GM18951 (cell line): ENCODE measurements at regions not wholly inside any gene's neighbourhood (a gene's known extent, or its start where the extent isn't known, plus 50 kb on each side); places are given as distances from the start of the nearest gene placed in this dataset.
"Not testable (repeated sequence)": the region's sequence is repeated elsewhere in the genome, so short reads cannot be mapped to it uniquely, and the experiment has no call there.

ENCODE experiments used
- POLR2A ChIP-seq: IDR thresholded peaks from 4 replicates; pipeline ENCODE4 v1.6.1; 2011; ENCODE audit warnings: mild to moderate bottlenecking; ENCODE audit not compliant: insufficient read length, insufficient read depth; ENCODE audit errors: extremely low read depth
- in situ Hi-C: fragments of 300-500 bp; cut with MboI; formaldehyde crosslinking; loops from one replicate; pipeline ENCODE4 v1.12.0; 2022; ENCODE audit warnings: low sequenced_read_pairs, mixed read lengths, inconsistent platforms; ENCODE audit not compliant: unreplicated experiment

DNA sequence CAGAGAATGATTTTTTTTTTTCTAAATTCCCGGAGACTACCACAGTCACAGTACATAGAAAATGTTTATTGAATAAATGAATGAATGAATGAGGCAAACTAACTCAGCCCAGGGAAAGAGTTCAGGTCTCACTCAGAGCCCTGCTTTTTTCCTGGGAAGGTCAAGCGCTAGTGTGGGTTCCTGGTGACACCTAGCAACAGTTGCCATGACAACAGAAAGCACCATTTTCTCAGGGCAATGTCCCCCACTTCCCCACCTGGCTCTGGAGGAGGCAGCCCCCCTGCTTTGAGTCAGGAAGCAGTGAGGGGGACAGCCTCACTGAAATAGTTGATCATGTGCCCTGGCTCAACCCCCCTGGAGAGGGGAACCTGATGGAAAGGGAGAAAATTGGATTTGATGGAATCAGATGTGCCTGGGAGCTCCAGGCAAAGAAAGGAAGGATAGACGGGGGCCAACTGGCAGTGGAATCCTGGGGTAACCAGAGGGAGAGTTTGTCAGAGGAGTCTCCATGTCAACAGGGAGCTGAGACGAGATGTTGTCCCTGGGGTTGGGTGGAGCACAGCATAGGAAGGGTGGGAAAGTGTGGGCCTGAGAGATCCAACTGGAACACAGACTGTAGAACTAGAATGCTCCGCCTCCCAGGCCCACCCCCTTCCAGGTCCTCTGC lies 242.2 kb upstream of the CCL2 start:
- no peak for TF ChIP-seq POLR2A
- in situ Hi-C loops, result no loop called here

DNA sequence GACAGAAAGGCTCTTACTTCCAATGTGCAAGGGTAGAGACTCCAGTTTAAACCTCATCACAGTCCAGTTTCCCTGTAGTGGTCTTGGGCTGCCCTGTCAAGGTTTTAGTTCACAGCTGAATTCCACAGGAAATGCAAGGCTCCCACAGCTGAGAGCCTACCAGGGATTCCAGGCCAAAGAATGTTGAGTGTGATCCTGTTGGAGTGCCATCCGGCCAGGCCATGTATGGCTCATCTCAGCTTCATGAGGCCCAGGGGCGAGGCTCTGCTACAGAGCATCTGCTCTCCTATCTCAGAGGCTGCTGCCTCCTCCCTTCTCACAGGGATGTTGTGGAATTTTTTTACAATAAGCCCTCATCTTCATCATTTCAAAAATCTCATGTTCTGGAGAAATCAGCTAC lies 239.8 kb upstream of the CCL2 start:
- no peak for TF ChIP-seq POLR2A
- in situ Hi-C loops, result no loop called here

DNA sequence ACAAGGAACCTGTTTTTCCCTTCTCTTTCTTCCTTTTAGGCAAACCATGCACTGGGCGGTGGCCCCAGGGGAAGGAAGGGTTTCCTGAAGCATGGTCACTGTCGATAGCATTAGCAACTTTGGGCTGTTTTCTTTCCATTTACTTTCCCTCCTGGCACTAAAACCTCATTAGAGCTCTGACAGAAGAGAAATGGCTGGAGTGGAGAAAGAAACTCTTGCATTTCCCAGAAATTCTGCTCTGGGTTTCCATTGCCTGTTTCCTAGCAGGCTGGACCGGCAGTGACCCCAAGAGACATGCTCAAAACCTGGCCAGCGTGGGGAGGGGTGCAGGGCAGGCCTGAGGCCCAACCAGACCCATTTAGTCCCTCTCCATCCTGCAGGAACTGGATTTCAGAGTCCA lies 230.7 kb upstream of the CCL2 start:
- in situ Hi-C loops, result no loop called here
- TF ChIP-seq POLR2A, result no peak

DNA sequence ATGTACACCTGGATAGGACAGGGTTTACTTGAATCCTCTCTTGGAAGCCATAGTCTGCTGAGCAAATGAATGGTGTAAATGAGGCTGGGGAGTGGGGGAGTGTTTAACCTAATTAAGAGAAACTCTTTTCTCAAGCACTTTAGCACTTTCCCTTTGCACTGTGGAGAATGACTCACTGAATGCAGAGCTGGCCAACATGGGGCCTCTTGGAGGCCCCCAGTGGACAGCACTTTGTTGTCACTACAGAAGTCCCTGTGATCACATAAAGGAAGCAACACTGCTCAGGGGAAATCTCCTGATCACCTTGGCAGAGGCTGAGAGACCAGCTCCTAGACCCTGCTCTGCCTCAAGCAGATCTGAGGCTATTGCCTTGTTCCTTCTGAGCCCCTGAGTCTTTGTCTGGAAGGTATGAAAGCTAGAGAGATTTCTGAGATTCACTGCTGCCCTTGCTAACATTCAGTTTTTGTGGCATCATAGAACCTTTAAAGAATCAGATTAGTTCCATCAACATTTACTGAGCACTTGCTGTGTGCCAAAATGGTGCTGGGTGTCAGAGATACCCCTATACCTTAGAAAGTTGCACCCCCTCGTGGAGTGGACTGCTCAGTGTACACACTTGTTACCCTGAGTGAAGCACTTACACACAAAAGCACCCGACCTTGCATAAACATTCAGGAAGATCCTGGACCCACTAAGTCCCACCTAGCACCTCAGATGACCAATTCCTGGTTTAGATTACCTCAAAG lies 230.1 kb upstream of the CCL2 start:
- no peak for TF ChIP-seq POLR2A
- in situ Hi-C loops, result no loop called here

DNA sequence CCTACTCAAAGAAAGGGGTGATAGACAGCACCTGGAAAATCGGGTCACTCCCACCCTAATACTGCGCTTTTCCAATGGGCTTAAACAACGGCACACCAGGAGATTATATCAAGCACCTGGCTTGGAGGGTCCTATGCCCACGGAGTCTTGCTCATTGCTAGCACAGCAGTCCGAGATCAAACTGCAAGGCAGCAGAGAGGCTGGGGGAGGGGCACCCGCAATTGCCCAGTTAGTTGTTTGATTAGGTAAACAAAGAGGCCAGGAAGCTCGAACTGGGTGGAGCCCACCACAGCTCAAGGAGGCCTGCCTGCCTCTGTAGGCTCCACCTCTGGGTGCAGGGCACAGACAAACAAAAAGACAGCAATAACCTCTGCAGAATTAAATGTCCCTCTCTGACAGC lies 224.5 kb upstream of the CCL2 start:
- in situ Hi-C loops, result not testable (repeated sequence)

DNA sequence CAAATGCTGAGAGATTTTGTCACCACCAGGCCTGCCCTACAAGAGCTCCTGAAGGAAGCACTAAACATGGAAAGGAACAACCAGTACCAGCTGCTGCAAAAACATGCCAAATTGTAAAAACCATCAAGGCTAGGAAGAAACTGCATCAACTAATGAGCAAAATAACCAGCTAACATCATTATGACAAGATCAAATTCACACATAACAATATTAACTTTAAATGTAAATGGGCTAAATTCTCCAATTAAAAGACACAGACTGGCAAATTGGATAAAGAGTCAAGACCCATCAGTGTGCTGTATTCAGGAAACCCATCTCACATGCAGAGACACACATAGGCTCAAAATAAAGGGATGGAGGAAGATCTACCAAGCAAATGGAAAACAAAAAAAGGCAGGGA lies 222.8 kb upstream of the CCL2 start:
- in situ Hi-C loops, result not testable (repeated sequence)

DNA sequence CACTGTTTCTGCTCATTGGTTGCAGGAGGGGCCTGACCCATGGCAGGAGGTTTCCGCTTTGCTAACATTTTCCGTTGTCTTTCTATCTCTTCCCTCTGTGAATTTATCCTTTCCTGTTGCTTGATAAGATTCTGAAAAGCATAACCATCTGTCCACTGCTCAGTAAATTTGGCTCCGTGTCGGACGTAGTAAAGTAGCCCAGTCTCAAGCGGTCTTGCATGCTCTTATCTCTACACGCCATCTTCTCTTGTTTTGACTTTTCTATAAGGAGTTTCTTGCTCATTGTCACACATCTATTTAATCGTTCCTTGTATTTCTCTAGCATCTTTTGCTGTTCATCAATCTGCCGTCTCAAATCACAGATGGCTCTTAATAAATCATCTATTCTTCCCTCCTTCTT lies 216.3 kb upstream of the CCL2 start:
- in situ Hi-C loops, result not testable (repeated sequence)

DNA sequence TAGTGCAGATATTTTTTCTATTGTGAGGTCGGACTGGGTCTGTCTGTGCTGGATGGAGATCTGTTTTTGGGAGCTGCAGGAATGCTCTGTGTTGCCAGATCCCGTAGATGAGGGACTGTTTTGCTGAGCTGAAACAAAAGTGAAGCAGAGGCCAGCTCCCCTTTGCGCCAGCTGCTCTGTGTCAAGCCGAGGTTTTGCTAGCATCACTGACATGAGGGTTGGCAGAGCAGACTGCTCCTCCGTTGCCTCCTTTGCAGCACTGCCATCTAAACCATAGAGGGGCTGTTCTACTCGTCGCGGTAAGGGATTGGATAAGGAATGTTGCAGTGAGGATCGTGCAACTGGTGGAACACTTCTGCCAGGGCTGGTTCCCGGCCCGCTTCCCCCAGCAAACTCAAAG lies 215.9 kb upstream of the CCL2 start:
- in situ Hi-C loops, result not testable (repeated sequence)

DNA sequence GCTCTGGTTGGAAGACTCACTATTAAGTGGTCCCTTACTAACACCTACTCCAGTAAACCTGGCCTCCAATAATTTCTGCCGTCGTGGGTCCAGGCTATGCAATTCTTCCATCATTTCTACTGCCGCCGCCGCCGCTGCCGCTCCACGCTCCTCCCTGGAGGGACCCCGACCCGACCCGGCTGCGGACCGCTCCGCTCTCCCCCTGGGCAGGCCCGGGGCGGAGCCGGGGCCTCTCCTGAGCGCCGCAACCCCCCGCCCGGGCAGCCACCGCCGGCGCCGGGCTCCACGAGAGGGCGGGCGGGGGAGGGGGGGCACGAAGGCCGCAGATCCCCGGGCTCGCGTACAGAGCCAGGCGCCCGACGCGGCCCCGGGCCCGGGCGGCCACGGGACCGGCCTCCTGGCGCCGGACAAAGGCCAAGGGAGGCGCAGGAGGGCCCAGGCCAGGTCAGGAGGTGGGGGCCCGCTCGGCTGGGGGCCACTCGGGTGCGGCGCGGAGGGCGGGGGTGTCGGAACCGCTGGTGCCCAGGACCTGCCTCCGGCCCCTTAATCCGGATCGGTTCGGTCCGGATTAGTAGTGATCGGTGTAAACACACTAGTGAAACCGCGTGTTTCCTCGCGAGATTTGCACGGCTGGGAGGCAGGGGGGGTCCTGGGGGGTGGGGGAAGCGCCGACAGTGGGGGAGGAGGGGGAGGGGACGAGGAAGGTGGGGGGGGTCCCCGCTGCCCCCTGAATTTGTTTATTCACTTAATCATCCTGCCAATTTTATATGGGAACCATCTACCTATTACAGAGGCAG lies 215.1 kb upstream of the CCL2 start:
- in situ Hi-C loops, result not testable (repeated sequence)

DNA sequence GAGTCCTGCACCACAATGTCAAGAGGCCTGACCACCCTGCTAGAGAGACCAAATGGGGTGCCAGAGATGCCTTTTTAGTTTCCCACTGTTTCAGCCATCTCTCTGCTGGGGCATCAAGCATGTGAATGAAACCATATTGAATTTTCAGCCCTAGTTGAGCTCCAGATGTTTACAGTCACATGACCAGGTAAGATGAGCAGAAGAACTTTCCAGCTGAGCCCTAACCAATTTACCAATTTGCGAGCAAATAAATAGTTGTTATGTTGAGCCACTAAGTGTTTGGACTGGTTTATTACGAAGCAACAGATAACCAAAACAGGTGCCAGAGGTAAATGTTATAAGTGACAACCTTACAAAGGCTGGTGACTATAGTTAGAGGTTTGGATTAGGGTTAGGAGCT lies 209.1 kb upstream of the CCL2 start:
- no peak for TF ChIP-seq POLR2A
- in situ Hi-C loops, result no loop called here

DNA sequence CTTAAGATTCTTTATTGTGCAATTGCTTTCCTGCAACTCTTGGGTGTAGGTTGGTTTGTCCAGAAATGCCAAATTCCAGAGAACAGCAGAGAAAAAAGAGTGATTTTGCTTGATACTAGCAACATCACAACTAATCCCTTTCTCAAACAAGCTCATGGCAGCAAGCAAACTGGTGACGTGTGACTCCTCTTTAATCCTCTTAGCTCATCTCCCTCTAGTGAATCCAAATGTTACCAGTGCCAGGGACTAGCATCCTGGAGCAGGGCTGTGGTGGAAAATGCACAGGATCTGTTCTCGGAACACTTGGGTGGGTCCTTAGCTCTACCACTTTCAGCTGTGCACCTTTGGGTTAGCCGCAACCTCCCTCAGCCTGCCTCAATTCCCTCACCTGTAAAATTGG lies 204.0 kb upstream of the CCL2 start:
- no peak for TF ChIP-seq POLR2A
- in situ Hi-C loops, result no loop called here

DNA sequence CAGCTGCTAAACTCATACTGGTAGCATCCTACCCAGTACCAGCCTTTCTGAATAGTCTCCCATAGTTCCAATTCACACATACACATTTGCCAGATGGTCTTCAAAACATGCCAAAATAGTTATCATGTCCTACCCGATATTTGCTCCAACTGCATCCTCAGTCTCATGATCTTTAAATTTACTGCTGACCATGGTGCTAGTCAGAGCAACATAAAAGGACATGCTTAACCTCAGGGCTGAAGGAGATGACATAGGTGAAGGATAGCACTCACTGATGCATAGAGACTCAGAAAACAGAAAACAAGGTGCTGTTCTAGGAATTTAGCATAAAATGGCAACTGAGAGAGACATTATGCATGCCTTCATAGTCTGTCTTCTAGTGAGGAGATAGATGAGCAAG lies 200.6 kb upstream of the CCL2 start:
- in situ Hi-C loops, result no loop called here

DNA sequence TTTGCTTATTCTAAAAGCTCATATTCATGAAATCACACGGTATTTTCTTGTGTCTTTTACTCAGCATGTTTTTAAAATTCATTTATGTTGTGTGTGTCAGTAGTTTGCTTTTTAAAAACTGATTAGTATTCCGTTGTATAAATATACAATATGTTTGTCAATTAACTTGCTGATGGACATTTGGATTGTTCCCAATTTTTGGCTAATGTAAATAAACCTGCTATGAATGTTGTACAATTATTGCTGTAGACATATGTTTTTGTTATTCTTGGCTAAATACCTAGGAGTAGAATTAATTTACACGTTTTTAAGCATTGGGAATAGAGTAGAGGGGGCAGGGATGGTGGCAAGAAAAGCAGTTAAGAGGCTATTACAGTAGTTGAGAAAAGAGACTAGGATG lies 199.5 kb upstream of the CCL2 start:
- no peak for TF ChIP-seq POLR2A
- in situ Hi-C loops, result no loop called here

More for the DNA sequence above, 200.6 kb upstream of the CCL2 start:
- TF ChIP-seq POLR2A, result no peak
